ENCODE measurements at regions not wholly inside any gene's neighbourhood (a gene's known extent, or its start where the extent isn't known, plus 50 kb on each side); places are given as distances from the start of the nearest gene placed in this dataset.

GRCh38 chr20:55581519-55581918 is 423.8 kb downstream of the CBLN4 start:
- TF ChIP-seq CTCF (conservative IDR thresholded peaks at IDR 0.05; ENCODE audit: low read depth, low read length) (no peak), EZH2 (IDR thresholded peaks at IDR 0.05; ENCODE audit: borderline replicate concordance, low read depth, low read length, poor library complexity, severe bottlenecking) (no peak)
